HL-60 (cell line): ENCODE measurements at regions not wholly inside any gene's neighbourhood (a gene's known extent, or its start where the extent isn't known, plus 50 kb on each side); places are given as distances from the start of the nearest gene placed in this dataset.

Experiments
- DNase-seq, 2 experiments: peaks; one replicate each; pipeline ENCODE4 v3.0.0-alpha.2; 2010 to 2020; ENCODE audit warnings: low read depth in 1 of 2, low spot score in 1 of 2
- H3K27ac ChIP-seq: fragments of 250-450 bp; sonication (Bioruptor Pico); replicated peaks from 2 replicates; pipeline ENCODE4 v1.5.1; 2020; ENCODE audit warnings: mild to moderate bottlenecking, moderate library complexity
- H3K27me3 ChIP-seq: fragments of 250-450 bp; sonication (Bioruptor Pico); 2 replicates; pipeline ENCODE4 v1.5.1; 2021; ENCODE audit warnings: mild to moderate bottlenecking, moderate library complexity; ENCODE audit not compliant: insufficient read depth, poor library complexity, severe bottlenecking
- H3K4me3 ChIP-seq: replicated peaks from 2 replicates; pipeline ENCODE4 v1.5.1; 2011; ENCODE audit warnings: mild to moderate bottlenecking, control low read depth, low read length; ENCODE audit not compliant: insufficient read depth
- GABPA ChIP-seq: IDR thresholded peaks from 2 replicates; pipeline ENCODE4 v1.6.1; 2012; ENCODE audit warnings: low read depth
- POLR2AphosphoS5 ChIP-seq: IDR thresholded peaks from 2 replicates; pipeline ENCODE4 v1.6.1; 2012; ENCODE audit warnings: low read depth
- REST ChIP-seq: IDR thresholded peaks from 2 replicates; pipeline ENCODE4 v1.6.1; 2012; ENCODE audit warnings: low read depth; ENCODE audit not compliant: insufficient replicate concordance
- SPI1 ChIP-seq: IDR thresholded peaks from 2 replicates; pipeline ENCODE4 v1.6.1; 2012; ENCODE audit warnings: low read depth, mild to moderate bottlenecking, borderline replicate concordance
- TF ChIP-seq, protein P1 (sequence below): IDR thresholded peaks from one replicate; pipeline ENCODE4 v1.5.1; 2011; ENCODE audit warnings: low read length, control low read depth, inconsistent platforms; ENCODE audit not compliant: insufficient read depth

DNA sequence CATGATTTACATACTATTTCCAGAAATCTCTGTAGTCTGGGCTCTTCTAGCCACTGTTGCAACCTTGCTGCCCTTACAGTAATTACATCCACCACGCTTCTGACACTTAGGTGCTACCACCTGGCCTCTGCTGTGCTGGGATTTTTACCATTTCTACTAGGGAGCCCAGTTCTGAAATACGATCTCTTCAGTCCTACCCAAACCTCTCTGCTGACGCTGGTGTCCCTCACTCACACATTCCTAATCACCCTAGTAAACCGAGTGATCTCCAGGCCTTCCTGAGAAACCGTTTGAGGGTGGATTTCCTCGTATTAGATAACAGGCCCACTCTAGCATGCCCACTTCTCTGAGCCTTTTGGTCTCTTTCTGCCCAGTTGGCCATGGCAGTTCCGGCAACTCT is 588.9 kb upstream of the CADM1 start:
- DNase-seq = no peak
- Histone ChIP-seq H3K27ac (no peak overlapping the region), H3K4me3 (no peak overlapping the region), H3K27me3 (peaks cover 6% of the 10 kb centered on the region)
- TF ChIP-seq POLR2AphosphoS5 (no peak), REST (no peak), GABPA (no peak), SPI1 (no peak)
- TF ChIP-seq, protein P1, sequence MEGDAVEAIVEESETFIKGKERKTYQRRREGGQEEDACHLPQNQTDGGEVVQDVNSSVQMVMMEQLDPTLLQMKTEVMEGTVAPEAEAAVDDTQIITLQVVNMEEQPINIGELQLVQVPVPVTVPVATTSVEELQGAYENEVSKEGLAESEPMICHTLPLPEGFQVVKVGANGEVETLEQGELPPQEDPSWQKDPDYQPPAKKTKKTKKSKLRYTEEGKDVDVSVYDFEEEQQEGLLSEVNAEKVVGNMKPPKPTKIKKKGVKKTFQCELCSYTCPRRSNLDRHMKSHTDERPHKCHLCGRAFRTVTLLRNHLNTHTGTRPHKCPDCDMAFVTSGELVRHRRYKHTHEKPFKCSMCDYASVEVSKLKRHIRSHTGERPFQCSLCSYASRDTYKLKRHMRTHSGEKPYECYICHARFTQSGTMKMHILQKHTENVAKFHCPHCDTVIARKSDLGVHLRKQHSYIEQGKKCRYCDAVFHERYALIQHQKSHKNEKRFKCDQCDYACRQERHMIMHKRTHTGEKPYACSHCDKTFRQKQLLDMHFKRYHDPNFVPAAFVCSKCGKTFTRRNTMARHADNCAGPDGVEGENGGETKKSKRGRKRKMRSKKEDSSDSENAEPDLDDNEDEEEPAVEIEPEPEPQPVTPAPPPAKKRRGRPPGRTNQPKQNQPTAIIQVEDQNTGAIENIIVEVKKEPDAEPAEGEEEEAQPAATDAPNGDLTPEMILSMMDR = no peak

GRCh38 chr11:116086426-116086825 is 582.2 kb upstream of the CADM1 start:
- TF ChIP-seq REST = no peak
- no peak for TF ChIP-seq GABPA
- TF ChIP-seq, protein P1 = no peak
- H3K4me3 ChIP-seq = no peak overlapping the region

GRCh38 chr11:116085031-116085635 is 580.9 kb upstream of the CADM1 start:
- Histone ChIP-seq H3K4me3 (no peak overlapping the region), H3K27me3 (no peaks in the 10 kb centered on the region)
- TF ChIP-seq GABPA (no peak), SPI1 (no peak), REST (no peak), POLR2AphosphoS5 (no peak)
- TF ChIP-seq, protein P1 = no peak

More at GRCh38 chr11:116086426-116086825, 582.2 kb upstream of the CADM1 start:
- H3K27ac ChIP-seq = no peak overlapping the region
- DNase-seq = no peak
- H3K27me3 ChIP-seq = no peaks in the 10 kb centered on the region

More at GRCh38 chr11:116085031-116085635, 580.9 kb upstream of the CADM1 start:
- no peak for DNase-seq
- H3K27ac ChIP-seq = no peak overlapping the region
